Peyer's patch (tissue), 4 donors: ENCODE measurements at regions not wholly inside any gene's neighbourhood (a gene's known extent, or its start where the extent isn't known, plus 50 kb on each side); places are given as distances from the start of the nearest gene placed in this dataset.

Experiments
- DNase-seq, 3 donors: peaks; one replicate each; pipeline ENCODE4 v3.0.0-alpha.2; 2017 to 2019
- H3K27ac ChIP-seq, 4 donors: fragments of 200-600 bp; sonication (generic); one replicate each; pipeline ENCODE4 v1.5.1; 2016 to 2019
- H3K27me3 ChIP-seq, 2 donors: fragments of 200-600 bp; sonication (generic); one replicate each; pipeline ENCODE4 v1.5.1; 2019
- H3K36me3 ChIP-seq, 3 donors: fragments of 200-600 bp; sonication (generic); one replicate each; pipeline ENCODE4 v1.5.1; 2016 to 2019
- H3K4me1 ChIP-seq, 4 donors: fragments of 200-600 bp; sonication (generic); one replicate each; pipeline ENCODE4 v1.5.1; 2016 to 2019
- H3K4me3 ChIP-seq, 4 donors: fragments of 200-600 bp; sonication (generic); 1 replicate in 3 of 4; 2 replicates in 1 of 4; pipeline ENCODE4 v1.5.1; 2016 to 2019; ENCODE audit warnings: mild to moderate bottlenecking in 1 of 4
- H3K9me3 ChIP-seq, 4 donors: fragments of 200-600 bp; sonication (generic); one replicate each; pipeline ENCODE4 v1.5.1; 2016 to 2019; ENCODE audit warnings: mild to moderate bottlenecking in 1 of 4
- POLR2A ChIP-seq, 2 donors: fragments of 450-650 bp; IDR thresholded peaks; one replicate each; pipeline ENCODE4 v1.5.1; 2017; ENCODE audit warnings: antibody characterized with exemption in 2 of 2, mild to moderate bottlenecking in 2 of 2, moderate library complexity in 2 of 2
- TF ChIP-seq, protein P1 (sequence below), 6 experiments: fragments of 450-650 bp in 4 of 6; fragments of 200-600 bp in 2 of 6; sonication (generic) in 1 of 6; IDR thresholded peaks; one replicate each; pipeline ENCODE4 v1.5.1; 2017 to 2019; ENCODE audit warnings: antibody characterized with exemption in 6 of 6, mild to moderate bottlenecking in 3 of 6, moderate library complexity in 1 of 6

DNA sequence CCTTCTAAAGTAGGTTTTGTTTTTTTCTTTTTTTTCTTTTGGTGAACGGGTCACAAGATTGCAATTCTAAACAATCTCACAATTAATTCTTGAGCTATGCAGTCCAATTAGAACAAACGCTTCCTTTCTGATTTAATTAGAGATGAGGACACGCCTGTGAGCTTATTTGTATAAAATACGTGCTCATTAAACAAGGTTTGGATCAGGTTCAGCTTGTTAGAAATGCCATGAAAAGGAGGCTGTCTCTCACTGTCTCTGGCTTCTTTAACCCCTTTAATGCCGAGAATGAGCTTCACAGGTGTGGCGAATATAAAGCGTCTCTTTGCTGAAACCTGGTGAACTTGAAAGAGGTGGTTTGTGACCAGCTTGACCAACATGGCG lies 191.8 kb downstream of the GAS1 start:
- DNase-seq = no peak
- Histone ChIP-seq H3K27me3 (no peaks in the 10 kb centered on the region), H3K27ac (no peak overlapping the region), H3K36me3 (no peaks in the 10 kb centered on the region), H3K4me1 (no peaks in the 10 kb centered on the region), H3K4me3 (no peak overlapping the region), H3K9me3 (no peaks in the 10 kb centered on the region)
- TF ChIP-seq, protein P1, sequence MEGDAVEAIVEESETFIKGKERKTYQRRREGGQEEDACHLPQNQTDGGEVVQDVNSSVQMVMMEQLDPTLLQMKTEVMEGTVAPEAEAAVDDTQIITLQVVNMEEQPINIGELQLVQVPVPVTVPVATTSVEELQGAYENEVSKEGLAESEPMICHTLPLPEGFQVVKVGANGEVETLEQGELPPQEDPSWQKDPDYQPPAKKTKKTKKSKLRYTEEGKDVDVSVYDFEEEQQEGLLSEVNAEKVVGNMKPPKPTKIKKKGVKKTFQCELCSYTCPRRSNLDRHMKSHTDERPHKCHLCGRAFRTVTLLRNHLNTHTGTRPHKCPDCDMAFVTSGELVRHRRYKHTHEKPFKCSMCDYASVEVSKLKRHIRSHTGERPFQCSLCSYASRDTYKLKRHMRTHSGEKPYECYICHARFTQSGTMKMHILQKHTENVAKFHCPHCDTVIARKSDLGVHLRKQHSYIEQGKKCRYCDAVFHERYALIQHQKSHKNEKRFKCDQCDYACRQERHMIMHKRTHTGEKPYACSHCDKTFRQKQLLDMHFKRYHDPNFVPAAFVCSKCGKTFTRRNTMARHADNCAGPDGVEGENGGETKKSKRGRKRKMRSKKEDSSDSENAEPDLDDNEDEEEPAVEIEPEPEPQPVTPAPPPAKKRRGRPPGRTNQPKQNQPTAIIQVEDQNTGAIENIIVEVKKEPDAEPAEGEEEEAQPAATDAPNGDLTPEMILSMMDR (IDR thresholded peaks at IDR 0.05) = no peak
- no peak for TF ChIP-seq POLR2A (IDR thresholded peaks at IDR 0.05)

DNA sequence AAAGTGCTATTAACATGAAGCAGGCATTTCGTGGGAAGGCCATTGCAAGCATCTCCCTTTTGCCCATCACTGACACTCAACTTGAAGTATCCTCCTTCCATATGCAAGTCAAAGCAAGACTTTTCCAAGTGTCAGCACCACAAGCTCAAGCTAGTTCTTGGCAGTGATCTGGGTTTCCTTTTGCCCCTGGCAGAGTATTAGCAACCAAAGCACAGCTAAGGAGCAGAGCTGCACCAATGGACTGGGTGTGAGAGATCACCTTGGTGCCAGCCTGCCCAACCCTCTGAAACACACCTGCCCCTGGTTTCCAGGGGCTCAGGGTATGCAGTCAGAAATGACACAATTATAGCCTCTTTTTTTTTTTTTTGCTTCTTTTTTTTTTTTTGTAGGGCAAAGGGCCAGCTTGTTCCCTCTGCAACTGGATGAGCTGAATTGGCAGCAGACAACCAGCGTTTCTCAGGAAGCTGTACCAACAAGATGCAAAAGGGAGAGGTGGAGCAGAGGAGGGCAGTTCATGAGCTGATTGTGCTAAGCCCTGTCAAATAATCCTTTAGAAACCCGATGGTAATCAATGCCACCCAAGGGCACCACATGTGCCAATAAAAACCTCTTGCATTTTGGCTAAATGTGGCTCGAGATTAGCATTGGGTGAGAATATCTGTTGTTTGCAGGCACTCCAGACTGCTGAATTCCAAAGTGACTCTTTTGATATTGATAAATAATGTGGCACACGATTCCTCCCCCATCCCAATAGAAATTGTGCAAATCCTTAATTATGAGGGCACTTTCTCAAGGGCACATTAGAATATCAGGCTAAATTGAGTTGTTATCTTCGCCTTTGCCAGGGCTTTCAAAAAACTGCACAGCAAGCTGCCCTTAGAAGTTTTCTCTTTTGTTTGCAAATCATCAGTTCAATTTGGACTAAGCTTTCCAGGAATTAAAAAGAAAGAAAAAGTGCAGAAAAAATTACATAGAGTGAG lies 192.4 kb downstream of the GAS1 start:
- no peak overlapping the region for H3K27ac ChIP-seq
- no peak overlapping the region for H3K4me3 ChIP-seq
- H3K4me1 ChIP-seq = no peaks in the 10 kb centered on the region
- DNase-seq = no peak
- no peak for TF ChIP-seq POLR2A (IDR thresholded peaks at IDR 0.05)
- TF ChIP-seq, protein P1 (IDR thresholded peaks at IDR 0.05) = no peak
- H3K9me3 ChIP-seq = no peaks in the 10 kb centered on the region
- H3K27me3 ChIP-seq = no peaks in the 10 kb centered on the region
- H3K36me3 ChIP-seq = no peaks in the 10 kb centered on the region

DNA sequence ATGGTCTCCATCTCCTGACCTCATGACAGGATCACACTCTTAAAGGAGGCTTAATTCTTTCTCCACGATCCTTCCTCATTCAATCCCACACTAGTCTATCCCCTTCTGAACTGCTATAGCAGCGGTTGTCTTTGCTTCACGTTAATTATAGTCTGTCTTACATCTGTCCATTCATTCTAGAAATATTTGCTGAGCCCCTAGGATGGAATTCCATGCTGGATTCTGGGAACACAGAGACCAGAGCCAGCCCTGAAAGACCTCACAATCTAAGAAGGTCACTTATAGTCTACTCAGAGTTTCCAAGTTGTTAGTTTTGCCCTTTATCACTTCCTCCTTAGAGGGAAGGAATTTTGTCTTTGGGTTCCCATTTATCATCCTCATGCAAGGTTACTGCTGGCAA lies 193.5 kb downstream of the GAS1 start:
- Histone ChIP-seq H3K36me3 (no peaks in the 10 kb centered on the region), H3K4me3 (no peak overlapping the region), H3K27ac (no peak overlapping the region), H3K27me3 (no peaks in the 10 kb centered on the region), H3K9me3 (no peaks in the 10 kb centered on the region), H3K4me1 (no peaks in the 10 kb centered on the region)
- DNase-seq = no peak
- TF ChIP-seq, protein P1 (IDR thresholded peaks at IDR 0.05) = no peak
- no peak for TF ChIP-seq POLR2A (IDR thresholded peaks at IDR 0.05)

DNA sequence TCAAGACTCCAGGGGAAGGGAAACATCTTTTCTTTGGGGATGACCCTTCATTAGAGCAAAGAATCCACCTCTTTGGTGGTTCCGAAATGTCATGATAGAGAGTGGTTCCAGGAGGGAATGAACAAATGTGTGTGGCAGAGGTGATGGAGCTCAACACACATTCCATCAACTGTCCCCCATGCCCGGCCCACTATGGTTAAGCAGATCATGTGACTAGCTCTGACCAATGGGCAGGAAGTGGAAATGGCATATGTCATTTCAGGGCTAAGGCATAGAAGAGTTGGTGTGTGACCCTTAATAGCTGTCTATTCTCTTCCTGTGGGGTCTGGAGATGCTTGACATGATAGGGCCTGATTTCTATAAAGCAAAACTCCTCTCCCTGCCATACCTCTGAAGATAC lies 194.6 kb downstream of the GAS1 start:
- no peaks in the 10 kb centered on the region for H3K27me3 ChIP-seq
- no peaks in the 10 kb centered on the region for H3K9me3 ChIP-seq
- no peak overlapping the region for H3K27ac ChIP-seq
- no peaks in the 10 kb centered on the region for H3K36me3 ChIP-seq
- no peak overlapping the region for H3K4me3 ChIP-seq
- TF ChIP-seq, protein P1 (IDR thresholded peaks at IDR 0.05) = no peak
- TF ChIP-seq POLR2A (IDR thresholded peaks at IDR 0.05) = no peak
- no peak for DNase-seq
- no peaks in the 10 kb centered on the region for H3K4me1 ChIP-seq

DNA sequence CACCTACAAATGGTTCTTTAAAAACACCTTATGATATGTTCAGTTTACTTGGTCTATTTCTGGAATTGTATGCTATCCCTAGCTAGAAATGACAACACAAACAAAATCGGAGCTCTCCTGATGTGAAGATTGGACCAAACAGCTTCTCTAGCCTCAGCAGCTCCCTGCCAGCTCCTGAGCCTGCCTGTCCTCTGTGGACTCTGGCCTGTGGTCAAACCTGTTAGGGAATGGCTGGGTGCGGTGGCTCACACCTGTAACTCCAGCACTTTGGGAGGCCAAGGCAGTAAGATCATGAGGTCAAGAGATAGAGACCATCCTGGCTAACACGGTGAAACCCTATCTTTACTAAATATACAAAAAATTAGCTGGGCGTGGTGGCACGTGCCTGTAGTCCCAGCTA lies 195.3 kb downstream of the GAS1 start:
- TF ChIP-seq, protein P1 (IDR thresholded peaks at IDR 0.05) = no peak
- TF ChIP-seq POLR2A (IDR thresholded peaks at IDR 0.05) = no peak
- Histone ChIP-seq H3K4me3 (no peak overlapping the region), H3K27me3 (no peaks in the 10 kb centered on the region), H3K4me1 (no peaks in the 10 kb centered on the region), H3K36me3 (no peaks in the 10 kb centered on the region), H3K27ac (no peak overlapping the region), H3K9me3 (no peaks in the 10 kb centered on the region)
- DNase-seq = no peak
